ENCODE measurements at regions not wholly inside any gene's neighbourhood (a gene's known extent, or its start where the extent isn't known, plus 50 kb on each side); places are given as distances from the start of the nearest gene placed in this dataset.

GRCh38 chr17:69783865-69784264 lies 291.2 kb upstream of the KCNJ16 start:
- H3K27ac ChIP-seq (ENCODE audit: low read length) = no peak overlapping the region
- no peaks in the 10 kb centered on the region for H3K9me2 ChIP-seq (ENCODE audit: insufficient read depth, low read length)
- H3K9ac ChIP-seq (ENCODE audit: low read length) = no peak overlapping the region
- TF ChIP-seq EZH2 (IDR thresholded peaks at IDR 0.05; ENCODE audit: borderline replicate concordance, insufficient read depth, low read length, poor library complexity, severe bottlenecking) = no peak
- no peak for TF ChIP-seq MXI1 (conservative IDR thresholded peaks at IDR 0.05; ENCODE audit: poor library complexity, severe bottlenecking)
- no peak for TF ChIP-seq TAF1 (IDR thresholded peaks at IDR 0.05; ENCODE audit: low read depth)
- TF ChIP-seq EP300 (conservative IDR thresholded peaks at IDR 0.05; ENCODE audit: poor library complexity, severe bottlenecking) = no peak
- TF ChIP-seq POLR2AphosphoS5 (IDR thresholded peaks at IDR 0.05) = no peak
- no peak for TF ChIP-seq RAD21 (conservative IDR thresholded peaks at IDR 0.05)
- TF ChIP-seq SMC3 (conservative IDR thresholded peaks at IDR 0.05; ENCODE audit: poor library complexity) = no peak
- no peak for TF ChIP-seq CTCF (IDR thresholded peaks at IDR 0.05; ENCODE audit: poor library complexity, severe bottlenecking)
- no peak for TF ChIP-seq REST (IDR thresholded peaks at IDR 0.05; ENCODE audit: borderline replicate concordance)
- H3F3A ChIP-seq (ENCODE audit: insufficient read depth, low read length, poor library complexity, severe bottlenecking) = no peaks in the 10 kb centered on the region
- H3K27me3 ChIP-seq (ENCODE audit: insufficient read depth, low read depth, low read length) = no peaks in the 10 kb centered on the region
- no peak overlapping the region for H2AFZ ChIP-seq (ENCODE audit: low read depth, low read length)
- no peaks in the 10 kb centered on the region for H3K9me3 ChIP-seq (ENCODE audit: low read length)
- no peak overlapping the region for H3K4me3 ChIP-seq (ENCODE audit: low read length)
- H4K20me1 ChIP-seq (ENCODE audit: insufficient read depth) = no peaks in the 10 kb centered on the region
- H3K36me3 ChIP-seq (ENCODE audit: insufficient read depth, low read length) = no peaks in the 10 kb centered on the region
- H3K4me2 ChIP-seq (ENCODE audit: low read length) = no peak overlapping the region
- H3K79me2 ChIP-seq (replicated peaks; ENCODE audit: insufficient read depth, low read length) = no peaks in the 10 kb centered on the region

DNA sequence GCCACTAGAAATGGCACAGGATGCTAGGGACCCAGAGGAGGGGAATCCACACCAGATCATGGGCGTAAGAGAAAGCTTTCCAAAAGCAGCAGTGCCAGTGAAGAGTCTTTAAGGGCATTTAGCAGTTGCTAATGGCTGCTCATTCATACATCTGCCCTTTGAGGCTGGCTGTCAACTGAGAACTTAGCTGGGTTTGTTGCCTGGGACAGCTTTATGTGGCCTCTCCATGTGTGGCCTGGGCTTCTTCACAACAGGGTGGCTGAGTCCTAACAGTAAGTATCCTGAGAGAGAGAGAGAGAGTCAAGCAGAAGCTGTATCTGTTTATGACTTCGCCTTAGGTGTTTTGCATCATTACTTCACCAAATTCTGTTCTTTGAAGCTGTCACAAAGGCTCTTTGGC lies 286.1 kb upstream of the KCNJ16 start:
- H3K4me2 ChIP-seq (ENCODE audit: low read length) = no peak overlapping the region
- no peak overlapping the region for H2AFZ ChIP-seq (ENCODE audit: low read depth, low read length)
- TF ChIP-seq RAD21 (conservative IDR thresholded peaks at IDR 0.05) (no peak), REST (IDR thresholded peaks at IDR 0.05; ENCODE audit: borderline replicate concordance) (no peak), MXI1 (conservative IDR thresholded peaks at IDR 0.05; ENCODE audit: poor library complexity, severe bottlenecking) (no peak), CTCF (IDR thresholded peaks at IDR 0.05; ENCODE audit: poor library complexity, severe bottlenecking) (no peak), TAF1 (IDR thresholded peaks at IDR 0.05; ENCODE audit: low read depth) (no peak), EZH2 (IDR thresholded peaks at IDR 0.05; ENCODE audit: borderline replicate concordance, insufficient read depth, low read length, poor library complexity, severe bottlenecking) (no peak), SMC3 (conservative IDR thresholded peaks at IDR 0.05; ENCODE audit: poor library complexity) (no peak), POLR2AphosphoS5 (IDR thresholded peaks at IDR 0.05) (no peak), EP300 (conservative IDR thresholded peaks at IDR 0.05; ENCODE audit: poor library complexity, severe bottlenecking) (no peak)
- no peak overlapping the region for H3K9ac ChIP-seq (ENCODE audit: low read length)
- no peaks in the 10 kb centered on the region for H3K9me2 ChIP-seq (ENCODE audit: insufficient read depth, low read length)
- H3K27ac ChIP-seq (ENCODE audit: low read length) = no peak overlapping the region
- no peaks in the 10 kb centered on the region for H3K36me3 ChIP-seq (ENCODE audit: insufficient read depth, low read length)
- no peaks in the 10 kb centered on the region for H4K20me1 ChIP-seq (ENCODE audit: insufficient read depth)
- H3K9me3 ChIP-seq (ENCODE audit: low read length) = no peaks in the 10 kb centered on the region
- no peaks in the 10 kb centered on the region for H3K27me3 ChIP-seq (ENCODE audit: insufficient read depth, low read depth, low read length)
- H3K4me3 ChIP-seq (ENCODE audit: low read length) = no peak overlapping the region
- H3F3A ChIP-seq (ENCODE audit: insufficient read depth, low read length, poor library complexity, severe bottlenecking) = no peaks in the 10 kb centered on the region
- no peaks in the 10 kb centered on the region for H3K79me2 ChIP-seq (replicated peaks; ENCODE audit: insufficient read depth, low read length)
